C4-2B (cell line): ENCODE measurements at regions not wholly inside any gene's neighbourhood (a gene's known extent, or its start where the extent isn't known, plus 50 kb on each side); places are given as distances from the start of the nearest gene placed in this dataset.

Experiments
- ZFX ChIP-seq: fragments of 450-650 bp; IDR thresholded peaks from 2 replicates; pipeline ENCODE4 v1.6.1; 2017
- TF ChIP-seq, protein P1 (sequence below): fragments of 450-650 bp; conservative IDR thresholded peaks from 2 replicates; pipeline ENCODE4 v1.5.1; 2017; ENCODE audit warnings: mild to moderate bottlenecking

DNA sequence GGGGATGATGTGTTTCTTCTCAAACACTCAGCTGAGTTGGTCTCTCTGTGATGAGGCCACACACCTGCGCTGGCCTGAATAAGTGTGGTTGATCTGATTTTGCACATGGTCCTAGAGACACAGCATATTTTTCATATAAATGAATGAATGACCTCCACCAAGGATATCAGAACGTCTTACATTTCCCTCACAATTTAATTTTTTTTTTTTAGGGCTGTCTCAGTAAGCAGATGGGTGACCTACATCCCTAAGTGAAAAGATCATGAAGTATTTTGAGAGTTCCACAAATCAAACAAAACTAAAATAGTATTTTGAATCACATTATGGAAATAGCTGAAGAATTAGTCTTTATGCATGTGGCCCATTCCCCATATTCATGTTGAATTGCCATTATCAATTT is 333.7 kb upstream of the TMTC1 start:
- TF ChIP-seq, protein P1, sequence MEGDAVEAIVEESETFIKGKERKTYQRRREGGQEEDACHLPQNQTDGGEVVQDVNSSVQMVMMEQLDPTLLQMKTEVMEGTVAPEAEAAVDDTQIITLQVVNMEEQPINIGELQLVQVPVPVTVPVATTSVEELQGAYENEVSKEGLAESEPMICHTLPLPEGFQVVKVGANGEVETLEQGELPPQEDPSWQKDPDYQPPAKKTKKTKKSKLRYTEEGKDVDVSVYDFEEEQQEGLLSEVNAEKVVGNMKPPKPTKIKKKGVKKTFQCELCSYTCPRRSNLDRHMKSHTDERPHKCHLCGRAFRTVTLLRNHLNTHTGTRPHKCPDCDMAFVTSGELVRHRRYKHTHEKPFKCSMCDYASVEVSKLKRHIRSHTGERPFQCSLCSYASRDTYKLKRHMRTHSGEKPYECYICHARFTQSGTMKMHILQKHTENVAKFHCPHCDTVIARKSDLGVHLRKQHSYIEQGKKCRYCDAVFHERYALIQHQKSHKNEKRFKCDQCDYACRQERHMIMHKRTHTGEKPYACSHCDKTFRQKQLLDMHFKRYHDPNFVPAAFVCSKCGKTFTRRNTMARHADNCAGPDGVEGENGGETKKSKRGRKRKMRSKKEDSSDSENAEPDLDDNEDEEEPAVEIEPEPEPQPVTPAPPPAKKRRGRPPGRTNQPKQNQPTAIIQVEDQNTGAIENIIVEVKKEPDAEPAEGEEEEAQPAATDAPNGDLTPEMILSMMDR: no peak
- no peak for TF ChIP-seq ZFX
